IMR-90 (cell line): ENCODE measurements at regions not wholly inside any gene's neighbourhood (a gene's known extent, or its start where the extent isn't known, plus 50 kb on each side); places are given as distances from the start of the nearest gene placed in this dataset.

Source experiments
- ATAC-seq: fragments of 200-7000 bp; cut with Tn5 transposase; 2 replicates; pipeline ENCODE4 v1.9.1; 2020; ENCODE audit warnings: low read depth, mild to moderate bottlenecking, moderate library complexity
- BruUV-seq: library from RNA; stranded (reverse); fragments of 400-500 nt; replicated peaks from 2 replicates; lab custom pipeline; 2021; lab: Mats Ljungman, UMichigan
- CTCF ChIA-PET: fragments of 300-600 bp; formaldehyde crosslinking; extraction: SDS; loops from one replicate; lab custom pipeline; 2021; ENCODE audit warnings: antibody characterized with exemption; lab: Yijun Ruan, JAX
- POLR2A ChIA-PET: fragments of 300-600 bp; sonication (Branson Sonifier 250); formaldehyde crosslinking; loops from one replicate; lab custom pipeline; 2022; ENCODE audit warnings: antibody characterized with exemption; ENCODE audit not compliant: unreplicated experiment; lab: Charles Lee
- DNase-seq: peaks from one replicate; pipeline ENCODE4 v3.0.0; 2013
- H2AFZ ChIP-seq: replicated peaks from 2 replicates; pipeline ENCODE3; 2013; ENCODE audit warnings: low read length, mild to moderate bottlenecking; ENCODE audit not compliant: poor library complexity
- H2AK5ac ChIP-seq: 2 replicates; pipeline ENCODE4 v1.6.1; 2013; ENCODE audit warnings: low read depth, low read length, inconsistent platforms
- H2AK9ac ChIP-seq: replicated peaks from 2 replicates; pipeline ENCODE3; 2013; ENCODE audit warnings: mild to moderate bottlenecking, low read depth, low read length, moderate library complexity; ENCODE audit not compliant: poor library complexity
- H2BK120ac ChIP-seq: 2 replicates; pipeline ENCODE4 v1.6.1; 2013; ENCODE audit warnings: low read depth, low read length, inconsistent platforms
- H2BK15ac ChIP-seq: 3 replicates; pipeline ENCODE4 v1.6.1; 2013; ENCODE audit warnings: low read depth, low read length, inconsistent platforms
- H2BK20ac ChIP-seq: 2 replicates; pipeline ENCODE4 v1.6.1; 2013; ENCODE audit warnings: low read depth, mild to moderate bottlenecking, inconsistent platforms, low read length, moderate library complexity
- H2BK5ac ChIP-seq: 2 replicates; pipeline ENCODE4 v1.6.1; 2013; ENCODE audit warnings: mild to moderate bottlenecking, low read depth, low read length, inconsistent platforms; ENCODE audit not compliant: poor library complexity, severe bottlenecking
- H3K14ac ChIP-seq: replicated peaks from 2 replicates; pipeline ENCODE4 v1.6.1; 2013; ENCODE audit warnings: low read depth, low read length, inconsistent platforms
- H3K18ac ChIP-seq: 2 replicates; pipeline ENCODE4 v1.6.1; 2013; ENCODE audit warnings: low read depth, low read length, control low read depth
- H3K23ac ChIP-seq: 2 replicates; pipeline ENCODE4 v1.6.1; 2013; ENCODE audit warnings: low read depth, low read length, inconsistent platforms
- H3K27ac ChIP-seq: 2 replicates; pipeline ENCODE4 v1.5.1; 2013; ENCODE audit warnings: mild to moderate bottlenecking, control low read depth, low read length; ENCODE audit not compliant: insufficient read depth
- H3K27me3 ChIP-seq: 2 replicates; pipeline ENCODE4 v1.6.1; 2013; ENCODE audit warnings: low read length; ENCODE audit not compliant: control insufficient read depth, insufficient read depth
- H3K36me3 ChIP-seq: 2 replicates; pipeline ENCODE4 v1.6.1; 2013; ENCODE audit warnings: low read length, mixed read lengths; ENCODE audit not compliant: control insufficient read depth, insufficient read depth
- H3K4ac ChIP-seq: 2 replicates; pipeline ENCODE4 v1.6.1; 2013; ENCODE audit warnings: low read depth, low read length, inconsistent platforms
- H3K4me1 ChIP-seq: 2 replicates; pipeline ENCODE4 v1.6.1; 2013; ENCODE audit warnings: low read length, mixed read lengths; ENCODE audit not compliant: control insufficient read depth, insufficient read depth
- H3K4me2 ChIP-seq: 2 replicates; pipeline ENCODE4 v1.6.1; 2013; ENCODE audit warnings: low read depth, mild to moderate bottlenecking, control low read depth, low read length, moderate library complexity
- H3K4me3 ChIP-seq: 2 replicates; pipeline ENCODE4 v1.5.1; 2013; ENCODE audit warnings: low read depth, mild to moderate bottlenecking, control low read depth, low read length, moderate library complexity; ENCODE audit not compliant: insufficient read depth
- H3K56ac ChIP-seq: 2 replicates; pipeline ENCODE4 v1.6.1; 2013; ENCODE audit warnings: low read length, inconsistent platforms; ENCODE audit not compliant: insufficient read depth; ENCODE audit errors: extremely low read depth
- H3K79me1 ChIP-seq, 2 experiments: 2 replicates each; pipeline ENCODE4 v1.6.1; 2013; ENCODE audit warnings: low read length in 2 of 2, inconsistent platforms in 1 of 2, low read depth in 1 of 2
- H3K9ac ChIP-seq: 2 replicates; pipeline ENCODE4 v1.6.1; 2013; ENCODE audit warnings: low read depth, low read length, control low read depth
- H3K9me1 ChIP-seq: 2 replicates; pipeline ENCODE4 v1.6.1; 2013; ENCODE audit warnings: low read length, inconsistent platforms; ENCODE audit not compliant: insufficient read depth
- H3K9me3 ChIP-seq: 2 replicates; pipeline ENCODE4 v1.6.1; 2013; ENCODE audit warnings: low read length; ENCODE audit not compliant: control insufficient read depth, insufficient read depth
- H4K20me1 ChIP-seq: 2 replicates; pipeline ENCODE4 v1.6.1; 2013; ENCODE audit warnings: low read length, inconsistent platforms; ENCODE audit not compliant: insufficient read depth
- H4K5ac ChIP-seq: 2 replicates; pipeline ENCODE4 v1.6.1; 2013; ENCODE audit warnings: mild to moderate bottlenecking, low read depth, low read length, control low read depth
- H4K8ac ChIP-seq, 2 experiments: 2 replicates each; pipeline ENCODE4 v1.6.1; 2013; ENCODE audit warnings: low read depth in 2 of 2, low read length in 2 of 2, control low read depth in 1 of 2, inconsistent platforms in 1 of 2
- H4K91ac ChIP-seq: 2 replicates; pipeline ENCODE4 v1.6.1; 2013; ENCODE audit warnings: low read depth, low read length, inconsistent platforms; ENCODE audit not compliant: insufficient read depth
- FOS ChIP-seq: fragments of 150-350 bp; IDR thresholded peaks from 2 replicates; pipeline ENCODE4 v1.6.1; 2016; ENCODE audit warnings: low read depth, low read length
- MAFK ChIP-seq: IDR thresholded peaks from 2 replicates; pipeline ENCODE4 v1.6.1; 2012; ENCODE audit warnings: low read depth, low read length, improper control_type of control experiment
- POLR2A ChIP-seq: IDR thresholded peaks from 2 replicates; pipeline ENCODE4 v1.6.1; 2012; ENCODE audit warnings: mild to moderate bottlenecking, low read depth, low read length
- RAD21 ChIP-seq: IDR thresholded peaks from 2 replicates; pipeline ENCODE4 v1.6.1; 2012; ENCODE audit warnings: low read length, improper control_type of control experiment
- WGBS, 2 experiments: methylation state at CpG; one replicate each; pipeline versions ENCODE4 v1.1.5 to v1.1.7; 2013; ENCODE audit warnings: missing lambda C conversion rate in 2 of 2; ENCODE audit not compliant: insufficient read length in 1 of 2; ENCODE audit errors: extremely low coverage in 2 of 2; 5-methylcytosine and 5-hydroxymethylcytosine counted together
- dilution Hi-C: fragments of 300-500 bp; cut with HindIII; formaldehyde crosslinking; loops from one replicate; pipeline ENCODE4 v1.14.3; 2018; ENCODE audit warnings: low sequenced_read_pairs; ENCODE audit not compliant: unreplicated experiment
- in situ Hi-C: fragments of 300-500 bp; cut with MboI; formaldehyde crosslinking; loops from 3 replicates; pipeline ENCODE4 v1.14.3; 2019; ENCODE audit warnings: low sequenced_read_pairs, inconsistent platforms, mixed read lengths
- intact Hi-C: fragments of 100-400 bp; cut with micrococcal nuclease; formaldehyde crosslinking; loops from 2 replicates; pipeline ENCODE4 v1.10.0; 2022
- TF ChIP-seq, protein P1 (sequence below): conservative IDR thresholded peaks from 2 replicates; pipeline ENCODE4 v1.5.1; 2012; ENCODE audit warnings: mild to moderate bottlenecking, low read depth, low read length, improper control_type of control experiment
- TF ChIP-seq, protein P2 (sequence below): fragments of 150-350 bp; IDR thresholded peaks from 2 replicates; pipeline ENCODE4 v1.6.1; 2016; ENCODE audit warnings: low read depth, mild to moderate bottlenecking, low read length, moderate library complexity, borderline replicate concordance

DNA sequence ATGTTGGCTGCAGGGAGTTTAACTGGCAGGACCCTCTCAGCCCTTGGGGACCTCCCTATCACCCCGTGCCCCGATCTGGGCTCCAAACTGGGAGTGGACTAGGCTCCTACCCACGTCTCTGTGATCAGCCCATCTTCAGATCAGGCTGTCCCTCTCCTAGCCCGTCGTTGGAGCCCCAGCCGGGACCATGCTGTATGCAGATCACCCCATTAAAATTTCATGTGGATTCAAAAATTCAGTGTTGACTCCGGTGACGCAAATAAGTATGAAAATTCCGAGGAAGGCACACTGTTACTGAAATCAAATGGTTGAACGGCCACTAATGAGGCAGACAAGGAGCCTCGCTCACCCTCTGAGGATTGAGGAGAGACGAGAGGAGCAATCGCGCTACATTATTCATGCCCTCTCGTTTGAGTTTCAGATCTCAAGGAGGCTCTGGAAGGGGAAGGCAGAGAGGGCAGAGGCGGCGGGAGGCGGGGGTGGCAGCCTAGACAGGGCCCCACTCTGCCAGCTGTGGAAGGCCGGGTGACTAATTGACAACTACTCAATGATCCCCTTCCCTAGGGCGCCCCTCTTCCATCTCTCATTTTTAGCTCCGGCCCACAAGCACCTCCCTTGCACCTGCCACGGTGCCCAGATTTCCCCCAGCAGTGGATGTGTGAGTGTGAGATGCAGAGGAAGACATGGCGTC, 255.4 kb downstream of the MIAT start:
- DNase-seq (no peak), ATAC-seq (no peak)
- CTCF ChIA-PET: no interaction called here
- Histone ChIP-seq H3K27ac (no peak overlapping the region), H3K18ac (no peak overlapping the region), H2AFZ (no peak overlapping the region), H3K79me1 (no peaks in the 10 kb centered on the region), H2BK20ac (no peak overlapping the region), H3K56ac (no peak overlapping the region), H4K91ac (no peak overlapping the region), H2BK5ac (no peak overlapping the region), H3K4ac (no peak overlapping the region), H3K4me2 (no peak overlapping the region), H3K27me3 (peaks cover 62% of the 10 kb centered on the region), H4K20me1 (no peaks in the 10 kb centered on the region), H3K4me3 (no peak overlapping the region), H2BK15ac (no peak overlapping the region), H3K9me3 (peaks cover 2% of the 10 kb centered on the region), H2BK120ac (no peak overlapping the region), H4K8ac (no peak overlapping the region), H3K9me1 (no peaks in the 10 kb centered on the region), H2AK9ac (no peak overlapping the region), H3K14ac (no peak overlapping the region), H3K36me3 (no peaks in the 10 kb centered on the region), H4K5ac (no peak overlapping the region), H2AK5ac (no peak overlapping the region), H3K23ac (no peak overlapping the region), H3K4me1 (no peaks in the 10 kb centered on the region), H3K9ac (no peak overlapping the region)
- no TSS peak for BruUV-seq
- TF ChIP-seq RAD21: no peak
- TF ChIP-seq, protein P1, sequence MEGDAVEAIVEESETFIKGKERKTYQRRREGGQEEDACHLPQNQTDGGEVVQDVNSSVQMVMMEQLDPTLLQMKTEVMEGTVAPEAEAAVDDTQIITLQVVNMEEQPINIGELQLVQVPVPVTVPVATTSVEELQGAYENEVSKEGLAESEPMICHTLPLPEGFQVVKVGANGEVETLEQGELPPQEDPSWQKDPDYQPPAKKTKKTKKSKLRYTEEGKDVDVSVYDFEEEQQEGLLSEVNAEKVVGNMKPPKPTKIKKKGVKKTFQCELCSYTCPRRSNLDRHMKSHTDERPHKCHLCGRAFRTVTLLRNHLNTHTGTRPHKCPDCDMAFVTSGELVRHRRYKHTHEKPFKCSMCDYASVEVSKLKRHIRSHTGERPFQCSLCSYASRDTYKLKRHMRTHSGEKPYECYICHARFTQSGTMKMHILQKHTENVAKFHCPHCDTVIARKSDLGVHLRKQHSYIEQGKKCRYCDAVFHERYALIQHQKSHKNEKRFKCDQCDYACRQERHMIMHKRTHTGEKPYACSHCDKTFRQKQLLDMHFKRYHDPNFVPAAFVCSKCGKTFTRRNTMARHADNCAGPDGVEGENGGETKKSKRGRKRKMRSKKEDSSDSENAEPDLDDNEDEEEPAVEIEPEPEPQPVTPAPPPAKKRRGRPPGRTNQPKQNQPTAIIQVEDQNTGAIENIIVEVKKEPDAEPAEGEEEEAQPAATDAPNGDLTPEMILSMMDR: no peak
- no peak for TF ChIP-seq FOS
- no peak for TF ChIP-seq MAFK
- no peak for TF ChIP-seq POLR2A
- TF ChIP-seq, protein P2, sequence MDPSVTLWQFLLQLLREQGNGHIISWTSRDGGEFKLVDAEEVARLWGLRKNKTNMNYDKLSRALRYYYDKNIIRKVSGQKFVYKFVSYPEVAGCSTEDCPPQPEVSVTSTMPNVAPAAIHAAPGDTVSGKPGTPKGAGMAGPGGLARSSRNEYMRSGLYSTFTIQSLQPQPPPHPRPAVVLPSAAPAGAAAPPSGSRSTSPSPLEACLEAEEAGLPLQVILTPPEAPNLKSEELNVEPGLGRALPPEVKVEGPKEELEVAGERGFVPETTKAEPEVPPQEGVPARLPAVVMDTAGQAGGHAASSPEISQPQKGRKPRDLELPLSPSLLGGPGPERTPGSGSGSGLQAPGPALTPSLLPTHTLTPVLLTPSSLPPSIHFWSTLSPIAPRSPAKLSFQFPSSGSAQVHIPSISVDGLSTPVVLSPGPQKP: no peak
- intact Hi-C loops: no loop called here
- in situ Hi-C loops: no loop called here
- 36% methylated on average over 7 of the region's 23 CpGs; no CpG with 5 or more reads in 1 of the 2 experiments for whole genome bisulfite sequencing, 2 experiments
- POLR2A ChIA-PET: no interaction called here
- dilution Hi-C loops: no loop called here
